Mesodermal cell (in vitro differentiated cells): ENCODE measurements at regions not wholly inside any gene's neighbourhood (a gene's known extent, or its start where the extent isn't known, plus 50 kb on each side); places are given as distances from the start of the nearest gene placed in this dataset.

ENCODE experiments used
- H3K27ac ChIP-seq: 2 replicates; pipeline ENCODE4 v1.7.0; 2013; ENCODE audit warnings: mild to moderate bottlenecking, low read depth, low read length, moderate library complexity; ENCODE audit not compliant: severe bottlenecking
- H3K36me3 ChIP-seq: 2 replicates; pipeline ENCODE4 v1.7.1; 2013; ENCODE audit warnings: mild to moderate bottlenecking, low read length, moderate library complexity; ENCODE audit not compliant: control insufficient read depth, insufficient read depth
- H3K4me1 ChIP-seq: one replicate; pipeline ENCODE4 v1.7.1; 2013; ENCODE audit warnings: mild to moderate bottlenecking, low read length; ENCODE audit not compliant: insufficient read depth, control insufficient read depth, poor library complexity, severe bottlenecking
- H3K4me3 ChIP-seq: 2 replicates; pipeline ENCODE4 v1.7.0; 2013; ENCODE audit warnings: low read length, control low read depth, mild to moderate bottlenecking; ENCODE audit not compliant: insufficient read depth, poor library complexity, severe bottlenecking; ENCODE audit errors: extremely low read depth
- H3K9me3 ChIP-seq: 2 replicates; pipeline ENCODE4 v1.7.1; 2013; ENCODE audit warnings: mild to moderate bottlenecking, low read length, moderate library complexity; ENCODE audit not compliant: control insufficient read depth
- WGBS, 2 experiments: methylation state at CpG; one replicate each; pipeline ENCODE4 v1.1.5; 2013; ENCODE audit warnings: missing lambda C conversion rate in 2 of 2; ENCODE audit not compliant: insufficient coverage in 2 of 2; 5-methylcytosine and 5-hydroxymethylcytosine counted together

DNA sequence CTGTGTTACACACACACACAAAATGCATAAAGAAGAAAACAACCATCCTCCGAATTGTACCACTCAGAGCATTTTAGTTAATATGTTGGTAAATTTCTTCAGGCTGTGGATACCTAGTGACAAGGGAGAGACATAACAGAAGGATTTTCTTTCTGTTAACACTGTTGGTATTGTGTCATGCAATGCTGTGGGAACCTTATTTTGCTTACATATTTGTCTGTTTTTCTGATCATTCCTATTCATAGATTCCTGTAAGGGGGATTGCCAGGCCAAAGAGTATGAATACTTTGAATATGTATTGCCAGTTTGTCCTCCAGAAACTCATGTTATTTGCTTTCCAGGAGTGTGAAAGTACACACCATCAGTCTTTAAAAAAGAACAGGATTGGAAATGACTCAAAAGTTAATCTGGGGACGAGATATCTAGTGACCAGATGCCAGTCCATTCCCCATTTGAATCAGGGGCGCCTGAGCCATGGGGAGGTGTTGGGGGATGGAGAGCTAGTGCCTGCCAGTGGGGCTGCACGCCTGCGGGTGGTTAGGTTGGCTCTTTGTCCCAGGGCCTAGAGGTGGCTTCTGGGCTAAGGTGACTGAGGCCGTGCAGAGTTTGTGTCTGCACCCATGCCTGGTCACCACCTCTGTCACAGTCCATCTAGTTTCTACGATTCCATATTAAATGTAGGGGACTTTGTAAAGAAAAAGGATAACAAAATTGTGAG is 142.0 kb downstream of the PTPN20 start:
- Histone ChIP-seq H3K4me3 (no peak overlapping the region), H3K27ac (no peak overlapping the region), H3K9me3 (no peaks in the 10 kb centered on the region), H3K4me1 (peaks cover 5% of the 10 kb centered on the region), H3K36me3 (no peaks in the 10 kb centered on the region)
- 86 to 87% methylated on average over 2 to 5 of the region's 7 CpGs for WGBS, 2 experiments

DNA sequence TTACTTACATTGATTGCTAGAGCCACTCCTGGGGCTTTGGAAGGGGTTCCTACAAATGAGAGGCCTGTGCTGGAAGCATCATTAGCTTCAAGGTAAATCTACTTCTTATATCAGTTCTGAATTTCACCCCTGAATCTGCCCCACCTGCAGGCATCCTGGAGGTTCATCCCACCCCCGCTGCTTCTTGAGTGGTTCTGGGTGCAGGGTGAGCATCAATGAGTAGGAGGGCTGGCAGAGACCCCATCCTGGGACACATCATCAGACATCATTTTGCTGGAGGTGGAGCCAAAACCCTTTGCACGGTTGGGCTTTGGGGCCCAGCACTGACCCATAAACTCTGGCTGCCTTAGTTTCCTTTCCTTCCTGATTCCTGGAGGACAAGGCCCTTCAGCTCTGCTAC is 143.7 kb downstream of the PTPN20 start:
- WGBS, 2 experiments: 84 to 93% methylated on average over 2 of the region's 2 CpGs
- Histone ChIP-seq H3K4me1 (peaks cover 5% of the 10 kb centered on the region), H3K9me3 (no peaks in the 10 kb centered on the region), H3K36me3 (no peaks in the 10 kb centered on the region), H3K27ac (no peak overlapping the region), H3K4me3 (no peak overlapping the region)

DNA sequence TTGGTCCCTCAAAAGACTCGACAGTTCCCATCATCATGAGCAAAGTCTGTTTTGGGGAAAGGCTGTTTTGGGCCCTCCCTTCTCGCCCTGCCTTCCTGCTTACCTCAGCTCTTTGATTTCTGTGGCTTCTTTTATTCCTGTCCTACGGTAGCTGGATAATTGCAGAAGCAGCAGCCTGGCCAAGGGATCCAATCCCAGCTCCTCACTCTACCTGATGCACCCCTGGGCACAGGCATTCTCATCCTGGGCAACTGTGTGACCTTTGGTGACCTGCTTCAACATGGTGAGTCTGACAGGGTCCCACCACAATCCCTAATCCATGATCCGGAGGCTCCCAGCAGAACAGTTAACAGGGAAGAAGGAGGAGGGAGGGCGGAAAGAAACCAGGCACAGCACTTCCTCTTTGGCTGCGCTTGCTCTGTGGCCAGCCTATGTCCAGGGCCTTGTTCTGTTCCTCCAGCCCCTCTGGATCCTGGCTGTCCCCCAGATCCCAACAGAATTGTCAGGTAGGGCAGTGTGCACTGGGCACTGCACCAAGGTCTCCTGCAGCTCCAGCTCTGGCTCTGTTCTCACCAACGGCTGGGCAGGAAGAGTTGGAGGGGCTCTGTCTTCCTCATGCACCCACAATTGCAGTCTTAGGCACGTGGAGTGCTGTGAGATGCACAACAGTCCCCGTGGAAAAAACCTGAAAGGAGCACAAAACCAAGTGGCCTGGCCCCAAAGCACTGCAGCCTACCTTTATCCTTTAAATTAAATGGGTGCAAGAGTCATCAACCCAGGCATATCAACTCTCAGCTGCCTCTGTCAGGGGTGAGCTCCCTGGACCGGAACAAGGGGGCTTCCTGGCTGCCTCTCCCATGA is 144.4 kb downstream of the PTPN20 start:
- Histone ChIP-seq H3K27ac (no peak overlapping the region), H3K4me3 (no peak overlapping the region), H3K36me3 (no peaks in the 10 kb centered on the region), H3K4me1 (peaks cover 5% of the 10 kb centered on the region), H3K9me3 (no peaks in the 10 kb centered on the region)
- 84 to 88% methylated on average over 5 to 7 of the region's 10 CpGs for WGBS, 2 experiments

DNA sequence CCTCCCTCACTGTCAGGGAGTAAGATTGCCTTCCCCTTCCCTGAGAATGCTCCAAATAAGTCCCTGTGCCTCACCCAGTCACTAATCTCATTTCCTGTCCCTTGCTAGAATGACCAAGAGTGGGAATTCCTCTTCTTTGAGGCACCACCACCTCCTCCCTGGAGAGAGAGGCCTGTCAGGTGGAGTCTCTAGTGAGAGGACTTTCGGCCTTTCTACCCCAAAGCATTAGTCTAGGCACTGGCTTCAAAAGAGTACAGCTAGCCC is 145.0 kb downstream of the PTPN20 start:
- no peak overlapping the region for H3K4me3 ChIP-seq
- no peaks in the 10 kb centered on the region for H3K36me3 ChIP-seq
- 60% methylated on average over 1 of the region's 1 CpG; no CpG with 5 or more reads in 1 of the 2 experiments for WGBS, 2 experiments
- no peak overlapping the region for H3K27ac ChIP-seq
- H3K9me3 ChIP-seq: no peaks in the 10 kb centered on the region
- H3K4me1 ChIP-seq: peaks cover 5% of the 10 kb centered on the region

DNA sequence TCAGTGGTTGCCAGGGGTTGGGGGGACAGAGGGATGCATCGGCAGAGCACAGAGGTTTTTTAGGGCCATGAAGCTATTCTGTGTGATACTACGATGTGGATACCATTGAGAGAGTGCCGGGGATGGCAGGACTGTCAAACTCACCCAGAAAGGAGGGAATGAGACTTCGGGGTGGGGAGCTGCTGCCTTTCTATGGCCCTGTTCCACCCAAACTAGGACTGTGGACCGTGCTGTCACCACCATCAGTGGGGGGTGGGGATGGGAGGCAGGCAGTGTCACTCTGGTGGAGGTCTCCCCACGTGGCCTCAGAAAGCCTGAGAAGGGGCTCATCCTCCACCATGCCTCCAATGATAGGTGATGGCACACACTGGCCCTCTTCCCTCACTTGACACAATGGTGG is 146.2 kb downstream of the PTPN20 start:
- no peak overlapping the region for H3K27ac ChIP-seq
- H3K36me3 ChIP-seq: no peaks in the 10 kb centered on the region
- peaks cover 5% of the 10 kb centered on the region for H3K4me1 ChIP-seq
- H3K4me3 ChIP-seq: no peak overlapping the region
- 82 to 91% methylated on average over 4 of the region's 6 CpGs for whole genome bisulfite sequencing, 2 experiments
- H3K9me3 ChIP-seq: no peaks in the 10 kb centered on the region

DNA sequence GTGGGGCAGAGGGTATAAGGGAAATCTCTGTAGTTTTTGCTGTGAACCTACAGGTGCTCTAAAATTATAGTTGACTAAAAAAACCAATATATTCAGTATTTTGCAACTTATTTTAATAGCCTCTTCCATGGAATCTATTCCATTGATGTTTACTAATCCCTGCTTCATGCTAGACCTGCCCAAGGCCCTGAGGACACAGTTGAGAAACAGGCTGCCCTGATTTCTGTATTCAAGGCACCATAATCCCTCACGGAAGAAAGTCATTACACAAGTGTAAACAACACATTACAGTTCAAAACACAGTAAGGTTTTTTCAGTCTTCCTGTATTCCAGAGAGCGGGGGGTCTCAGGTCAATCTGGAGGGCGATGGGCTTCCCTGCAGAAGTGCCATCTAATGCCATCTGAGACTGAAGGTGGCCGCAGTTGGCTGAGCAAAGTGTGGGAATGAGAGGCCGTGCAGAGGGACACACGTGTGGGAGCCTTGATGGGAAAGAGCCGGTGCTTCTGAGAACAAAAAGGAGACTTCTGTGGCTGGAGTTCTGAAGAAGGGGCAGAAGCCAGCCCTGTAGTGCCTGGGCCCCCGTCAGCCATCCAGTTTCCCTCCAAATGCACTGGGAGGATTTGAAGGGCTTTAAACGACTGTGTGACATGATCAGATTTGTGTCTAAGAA is 146.9 kb downstream of the PTPN20 start:
- Histone ChIP-seq H3K9me3 (no peaks in the 10 kb centered on the region), H3K27ac (no peak overlapping the region), H3K36me3 (no peaks in the 10 kb centered on the region), H3K4me3 (no peak overlapping the region), H3K4me1 (peaks cover 5% of the 10 kb centered on the region)
- WGBS, 2 experiments: 92% methylated on average over 8 to 9 of the region's 9 CpGs

DNA sequence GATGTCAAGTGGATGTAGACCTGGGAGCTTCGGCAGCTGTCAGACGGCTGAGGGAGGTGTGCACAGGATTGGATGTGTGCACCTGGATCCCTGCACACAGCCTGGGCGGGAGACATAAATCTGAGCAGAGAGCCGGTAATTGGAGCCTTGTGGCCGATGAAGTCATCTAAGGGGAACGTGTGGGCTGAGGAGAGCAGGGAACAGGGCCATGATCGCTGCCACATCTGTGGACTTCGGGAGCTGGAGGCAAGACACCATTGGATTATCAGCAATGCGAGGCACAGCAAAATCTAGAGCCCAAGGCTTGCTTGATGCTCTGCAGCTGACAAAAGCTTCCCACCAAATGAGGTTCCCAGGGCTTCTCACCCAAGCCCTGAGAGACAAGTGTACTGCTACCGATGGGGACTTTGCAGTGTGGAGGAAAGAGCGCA is 147.7 kb downstream of the PTPN20 start:
- WGBS, 2 experiments: 88 to 92% methylated on average over 11 of the region's 11 CpGs

DNA sequence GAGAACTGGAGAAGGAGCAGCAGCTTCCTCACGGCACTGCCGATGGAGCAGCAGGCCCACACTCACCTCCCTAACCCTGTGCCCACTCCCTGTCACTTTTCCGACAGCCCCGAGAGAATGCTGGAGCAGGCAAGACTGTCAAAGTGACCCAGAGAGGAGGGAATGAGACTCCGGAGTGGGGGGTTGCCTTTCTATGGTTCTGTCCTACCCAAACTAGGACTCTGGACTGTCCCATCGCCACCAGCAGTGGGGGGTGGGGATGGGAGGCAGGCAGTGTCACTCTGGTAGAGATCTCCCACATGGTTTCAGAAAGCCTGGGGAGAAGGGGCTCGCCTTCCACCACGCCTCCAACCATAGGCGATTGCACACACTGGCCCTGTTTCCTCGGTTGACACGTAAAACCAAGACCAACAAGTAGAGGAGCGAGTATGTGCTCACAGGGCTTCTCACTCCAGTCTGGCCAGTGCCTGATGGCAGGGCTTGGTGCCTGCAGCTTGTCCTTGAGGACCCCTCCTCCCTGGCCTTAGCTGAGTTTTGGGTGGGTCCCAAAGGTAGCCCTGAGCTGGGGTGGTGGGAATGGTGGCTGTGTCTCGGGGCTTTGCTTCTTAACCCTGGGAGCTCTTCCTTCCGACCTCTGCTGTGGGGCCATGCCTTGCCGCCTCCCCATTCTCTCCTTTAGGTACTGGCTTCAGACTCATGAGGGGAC is 148.5 kb downstream of the PTPN20 start:
- WGBS, 2 experiments: 94 to 96% methylated on average over 10 to 11 of the region's 15 CpGs
- Histone ChIP-seq H3K4me1 (peaks cover 5% of the 10 kb centered on the region), H3K36me3 (no peaks in the 10 kb centered on the region), H3K9me3 (no peaks in the 10 kb centered on the region), H3K27ac (no peak overlapping the region), H3K4me3 (no peak overlapping the region)

More for the DNA sequence above, 147.7 kb downstream of the PTPN20 start:
- Histone ChIP-seq H3K27ac (no peak overlapping the region), H3K9me3 (no peaks in the 10 kb centered on the region), H3K4me1 (peaks cover 5% of the 10 kb centered on the region), H3K36me3 (no peaks in the 10 kb centered on the region), H3K4me3 (no peak overlapping the region)

DNA sequence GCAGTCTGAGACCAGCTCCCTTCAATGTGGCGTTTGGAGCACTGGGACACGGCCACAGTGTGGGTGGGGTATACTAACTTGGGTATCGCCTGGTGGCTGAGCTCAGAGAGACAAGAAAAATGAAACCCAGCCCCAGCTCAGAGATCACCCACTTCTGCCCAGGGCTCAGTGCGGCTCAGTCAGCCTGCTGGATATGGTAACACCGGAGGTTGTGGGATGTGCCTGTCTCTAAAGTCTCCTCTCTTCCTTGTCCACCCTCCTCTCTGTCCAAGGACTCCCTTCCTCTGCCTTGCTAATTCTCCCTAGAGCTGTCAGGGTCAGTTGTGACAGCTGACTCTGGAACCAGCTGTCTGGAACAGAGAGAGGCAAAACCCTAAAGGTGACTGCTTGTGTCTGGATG is 149.1 kb downstream of the PTPN20 start:
- peaks cover 5% of the 10 kb centered on the region for H3K4me1 ChIP-seq
- WGBS, 2 experiments: 95% methylated on average over 4 of the region's 5 CpGs
- no peaks in the 10 kb centered on the region for H3K36me3 ChIP-seq
- no peak overlapping the region for H3K4me3 ChIP-seq
- H3K27ac ChIP-seq: no peak overlapping the region
- no peaks in the 10 kb centered on the region for H3K9me3 ChIP-seq

DNA sequence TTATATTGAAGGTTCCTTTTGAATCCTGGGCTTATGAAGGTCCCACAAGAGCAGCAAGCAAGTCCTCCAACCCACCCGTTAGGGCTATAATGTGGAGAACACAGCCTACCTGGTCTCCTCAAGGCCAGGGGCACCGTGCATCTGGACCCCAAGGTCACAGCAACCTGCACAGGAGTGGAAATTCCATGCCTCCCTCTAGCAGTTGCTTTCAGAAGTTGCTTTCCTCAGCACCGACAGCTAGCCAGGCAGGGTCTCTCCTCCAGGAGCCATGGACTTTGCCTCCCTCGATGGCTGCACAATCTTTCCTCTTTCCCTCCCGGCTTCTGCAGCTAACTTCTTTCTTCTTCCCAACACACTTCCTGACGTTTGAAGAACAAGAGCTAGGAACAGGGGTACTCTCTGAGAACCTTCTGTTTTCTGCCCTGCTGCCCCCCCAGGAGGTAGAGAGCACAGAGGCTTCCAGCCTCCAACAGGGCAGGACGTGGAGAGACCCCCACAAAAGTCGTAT is 149.8 kb downstream of the PTPN20 start:
- WGBS, 2 experiments: 85 to 93% methylated on average over 7 of the region's 8 CpGs
- no peak overlapping the region for H3K4me3 ChIP-seq
- no peaks in the 10 kb centered on the region for H3K9me3 ChIP-seq
- H3K27ac ChIP-seq: no peak overlapping the region
- peaks cover 4% of the 10 kb centered on the region for H3K4me1 ChIP-seq
- no peaks in the 10 kb centered on the region for H3K36me3 ChIP-seq
